ENCODE measurements at regions not wholly inside any gene's neighbourhood (a gene's known extent, or its start where the extent isn't known, plus 50 kb on each side); places are given as distances from the start of the nearest gene placed in this dataset.

GRCh38 chr2:228600265-228600664 is 418.8 kb upstream of the SPHKAP start:
- Histone ChIP-seq H3K4me3 (ENCODE audit: low read length) (no peak overlapping the region), H3K27me3 (ENCODE audit: insufficient read depth, low read length, poor library complexity, severe bottlenecking) (no peaks in the 10 kb centered on the region), H3K4me1 (ENCODE audit: insufficient read depth, low read length) (no peaks in the 10 kb centered on the region), H3K36me3 (ENCODE audit: insufficient read depth, low read length) (no peaks in the 10 kb centered on the region), H3K9me3 (ENCODE audit: low read length) (no peaks in the 10 kb centered on the region), H3K27ac (ENCODE audit: low read depth, low read length) (no peak overlapping the region)
- ChIA-PET POLR2A (no interaction called here), CTCF (no interaction called here)
- no peak overlapping the region for H3K4me3 Mint-ChIP-seq
- DNase-seq: no peak
- no peaks in the 10 kb centered on the region for H3K27me3 Mint-ChIP-seq
- peaks cover 0 to 28% (median 2%) of the 10 kb centered on the region in 5 donors for H3K9me3 Mint-ChIP-seq
- no peaks in the 10 kb centered on the region for H3K4me1 Mint-ChIP-seq
- H3K36me3 Mint-ChIP-seq: no peaks in the 10 kb centered on the region
- H3K27ac Mint-ChIP-seq: no peak overlapping the region

DNA sequence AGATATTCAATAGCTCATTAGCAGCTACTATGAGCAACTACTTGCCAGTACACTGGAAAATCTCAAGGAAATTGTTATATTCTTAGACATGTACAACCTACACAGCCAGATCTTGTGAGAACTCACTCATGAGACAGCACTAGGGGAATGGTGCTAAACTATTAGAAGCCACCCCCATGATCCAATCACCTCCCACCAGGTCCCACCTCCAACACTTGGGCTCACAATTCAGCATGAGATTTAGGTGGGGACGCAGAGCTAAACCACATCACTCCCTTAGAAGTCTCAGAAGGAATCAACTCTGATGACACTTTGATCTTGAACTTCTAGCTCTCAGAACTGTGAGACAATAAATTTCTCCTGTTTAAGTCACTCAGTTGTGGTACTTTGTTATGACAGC is 418.3 kb upstream of the SPHKAP start:
- Mint-ChIP-seq H3K4me3 (no peak overlapping the region), H3K36me3 (no peaks in the 10 kb centered on the region), H3K27ac (no peak overlapping the region), H3K27me3 (no peaks in the 10 kb centered on the region), H3K9me3 (peaks cover 0 to 29% (median 2%) of the 10 kb centered on the region in 5 donors), H3K4me1 (no peaks in the 10 kb centered on the region)
- ChIA-PET CTCF (no interaction called here), POLR2A (no interaction called here)
- no peaks in the 10 kb centered on the region for H3K36me3 ChIP-seq (ENCODE audit: insufficient read depth, low read length)
- no peak overlapping the region for H3K27ac ChIP-seq (ENCODE audit: low read depth, low read length)
- H3K4me3 ChIP-seq (ENCODE audit: low read length): no peak overlapping the region
- H3K4me1 ChIP-seq (ENCODE audit: insufficient read depth, low read length): no peaks in the 10 kb centered on the region
- no peak for DNase-seq
- H3K27me3 ChIP-seq (ENCODE audit: insufficient read depth, low read length, poor library complexity, severe bottlenecking): no peaks in the 10 kb centered on the region
- no peaks in the 10 kb centered on the region for H3K9me3 ChIP-seq (ENCODE audit: low read length)

DNA sequence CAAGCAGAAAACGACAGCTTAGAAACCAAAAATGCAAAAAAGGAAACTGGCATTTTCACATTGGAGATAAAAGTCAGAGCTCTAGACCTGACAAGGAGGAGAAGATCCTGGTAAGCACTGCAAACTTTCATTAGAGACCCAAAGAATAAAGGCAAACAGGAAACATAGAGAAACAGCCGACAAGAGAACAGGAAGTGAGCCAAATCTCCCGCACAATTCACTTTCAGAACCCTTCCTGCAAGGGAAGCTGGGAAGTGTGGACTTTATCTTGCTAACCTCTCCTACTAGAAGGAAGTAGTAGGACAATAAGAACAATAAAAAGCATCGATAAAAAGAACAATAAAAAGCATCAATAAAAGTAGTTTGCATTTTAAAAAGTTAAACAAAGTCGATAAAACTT is 417.8 kb upstream of the SPHKAP start:
- H3K4me1 Mint-ChIP-seq: no peaks in the 10 kb centered on the region

GRCh38 chr2:228597032-228597431 is 415.5 kb upstream of the SPHKAP start:
- DNase-seq: no peak
- H3K4me1 ChIP-seq (ENCODE audit: insufficient read depth, low read length): no peaks in the 10 kb centered on the region
- Mint-ChIP-seq H3K27me3 (no peaks in the 10 kb centered on the region), H3K27ac (no peak overlapping the region), H3K36me3 (no peaks in the 10 kb centered on the region), H3K4me3 (no peak overlapping the region), H3K9me3 (peaks cover 0 to 28% (median 2%) of the 10 kb centered on the region in 5 donors), H3K4me1 (no peaks in the 10 kb centered on the region)
- no peaks in the 10 kb centered on the region for H3K36me3 ChIP-seq (ENCODE audit: insufficient read depth, low read length)
- H3K4me3 ChIP-seq (ENCODE audit: low read length): no peak overlapping the region
- POLR2A ChIA-PET: no interaction called here
- CTCF ChIA-PET: no interaction called here
- H3K9me3 ChIP-seq (ENCODE audit: low read length): no peaks in the 10 kb centered on the region
- H3K27ac ChIP-seq (ENCODE audit: low read depth, low read length): no peak overlapping the region
- H3K27me3 ChIP-seq (ENCODE audit: insufficient read depth, low read length, poor library complexity, severe bottlenecking): no peaks in the 10 kb centered on the region

More for the DNA sequence above, 417.8 kb upstream of the SPHKAP start:
- no peak overlapping the region for H3K27ac Mint-ChIP-seq
- H3K4me3 Mint-ChIP-seq: no peak overlapping the region
- ChIA-PET CTCF (no interaction called here), POLR2A (no interaction called here)
- peaks cover 0 to 29% (median 2%) of the 10 kb centered on the region in 5 donors for H3K9me3 Mint-ChIP-seq
- no peak for DNase-seq
- Histone ChIP-seq H3K27me3 (ENCODE audit: insufficient read depth, low read length, poor library complexity, severe bottlenecking) (no peaks in the 10 kb centered on the region), H3K4me1 (ENCODE audit: insufficient read depth, low read length) (no peaks in the 10 kb centered on the region), H3K36me3 (ENCODE audit: insufficient read depth, low read length) (no peaks in the 10 kb centered on the region), H3K27ac (ENCODE audit: low read depth, low read length) (no peak overlapping the region), H3K4me3 (ENCODE audit: low read length) (no peak overlapping the region), H3K9me3 (ENCODE audit: low read length) (no peaks in the 10 kb centered on the region)
- no peaks in the 10 kb centered on the region for H3K27me3 Mint-ChIP-seq
- no peaks in the 10 kb centered on the region for H3K36me3 Mint-ChIP-seq

- H3K4me1 Mint-ChIP-seq: no peaks in the 10 kb centered on the region
- no peak for DNase-seq
- Histone ChIP-seq H3K4me1 (ENCODE audit: insufficient read depth, low read length) (no peaks in the 10 kb centered on the region), H3K27ac (ENCODE audit: low read depth, low read length) (no peak overlapping the region), H3K4me3 (ENCODE audit: low read length) (no peak overlapping the region), H3K27me3 (ENCODE audit: insufficient read depth, low read length, poor library complexity, severe bottlenecking) (no peaks in the 10 kb centered on the region), H3K9me3 (ENCODE audit: low read length) (no peaks in the 10 kb centered on the region), H3K36me3 (ENCODE audit: insufficient read depth, low read length) (no peaks in the 10 kb centered on the region)
- no peak overlapping the region for H3K4me3 Mint-ChIP-seq
- peaks cover 4 to 25% (median 7%) of the 10 kb centered on the region in 5 donors for H3K9me3 Mint-ChIP-seq
- no peaks in the 10 kb centered on the region for H3K27me3 Mint-ChIP-seq
- H3K27ac Mint-ChIP-seq: no peak overlapping the region
- ChIA-PET CTCF (no interaction called here), POLR2A (no interaction called here)
- no peaks in the 10 kb centered on the region for H3K36me3 Mint-ChIP-seq
These were observed 412.5 kb upstream of the SPHKAP start for GRCh38 chr2:228594012-228594411.

GRCh38 chr2:228592925-228593324 is 411.4 kb upstream of the SPHKAP start:
- Histone ChIP-seq H3K27me3 (ENCODE audit: insufficient read depth, low read length, poor library complexity, severe bottlenecking) (no peaks in the 10 kb centered on the region), H3K4me1 (ENCODE audit: insufficient read depth, low read length) (no peaks in the 10 kb centered on the region), H3K36me3 (ENCODE audit: insufficient read depth, low read length) (no peaks in the 10 kb centered on the region), H3K9me3 (ENCODE audit: low read length) (no peaks in the 10 kb centered on the region), H3K4me3 (ENCODE audit: low read length) (no peak overlapping the region), H3K27ac (ENCODE audit: low read depth, low read length) (no peak overlapping the region)
- no peak for DNase-seq
- Mint-ChIP-seq H3K36me3 (no peaks in the 10 kb centered on the region), H3K27me3 (no peaks in the 10 kb centered on the region), H3K4me1 (no peaks in the 10 kb centered on the region), H3K27ac (no peak overlapping the region), H3K9me3 (peaks cover 4 to 33% (median 11%) of the 10 kb centered on the region in 5 donors), H3K4me3 (no peak overlapping the region)
- ChIA-PET POLR2A (no interaction called here), CTCF (no interaction called here)

- no peak for DNase-seq
- H3K4me1 ChIP-seq (ENCODE audit: insufficient read depth, low read length): no peaks in the 10 kb centered on the region
- H3K36me3 Mint-ChIP-seq: no peaks in the 10 kb centered on the region
- ChIA-PET POLR2A (no interaction called here), CTCF (no interaction called here)
- no peaks in the 10 kb centered on the region for H3K27me3 Mint-ChIP-seq
- H3K4me3 ChIP-seq (ENCODE audit: low read length): no peak overlapping the region
- H3K9me3 ChIP-seq (ENCODE audit: low read length): no peaks in the 10 kb centered on the region
- H3K27ac ChIP-seq (ENCODE audit: low read depth, low read length): no peak overlapping the region
- H3K27ac Mint-ChIP-seq: no peak overlapping the region
- no peaks in the 10 kb centered on the region for H3K36me3 ChIP-seq (ENCODE audit: insufficient read depth, low read length)
- H3K4me1 Mint-ChIP-seq: no peaks in the 10 kb centered on the region
- H3K27me3 ChIP-seq (ENCODE audit: insufficient read depth, low read length, poor library complexity, severe bottlenecking): no peaks in the 10 kb centered on the region
- peaks cover 3 to 24% (median 7%) of the 10 kb centered on the region in 5 donors for H3K9me3 Mint-ChIP-seq
- H3K4me3 Mint-ChIP-seq: no peak overlapping the region
These were observed 409.2 kb upstream of the SPHKAP start for GRCh38 chr2:228590681-228591080.

DNA sequence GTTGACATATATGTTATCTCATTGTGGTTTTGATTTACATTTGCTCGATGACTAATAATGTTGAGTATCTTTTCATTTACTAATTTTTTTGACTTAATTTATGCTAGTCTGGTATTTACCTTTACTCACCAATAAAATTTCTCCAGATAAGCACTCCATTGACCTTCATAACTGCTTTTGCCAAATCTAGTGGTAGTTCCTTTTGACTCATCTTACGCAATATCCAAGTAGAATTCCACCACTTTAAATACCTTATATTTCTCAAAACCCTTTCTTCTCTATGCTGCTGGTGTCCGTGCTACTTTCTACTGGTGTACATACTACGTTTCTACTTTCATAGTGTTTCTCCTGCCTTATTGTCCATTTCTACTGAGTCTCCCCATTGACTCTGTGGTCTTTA is 407.6 kb upstream of the SPHKAP start:
- CTCF ChIA-PET: no interaction called here

GRCh38 chr2:228581731-228582130 is 400.2 kb upstream of the SPHKAP start:
- Histone ChIP-seq H3K36me3 (ENCODE audit: insufficient read depth, low read length) (no peaks in the 10 kb centered on the region), H3K4me3 (ENCODE audit: low read length) (no peak overlapping the region), H3K27me3 (ENCODE audit: insufficient read depth, low read length, poor library complexity, severe bottlenecking) (no peaks in the 10 kb centered on the region), H3K4me1 (ENCODE audit: insufficient read depth, low read length) (no peaks in the 10 kb centered on the region), H3K27ac (ENCODE audit: low read depth, low read length) (no peak overlapping the region), H3K9me3 (ENCODE audit: low read length) (no peaks in the 10 kb centered on the region)
- ChIA-PET POLR2A (no interaction called here), CTCF (no interaction called here)
- no peak for DNase-seq
- no peak overlapping the region for H3K27ac Mint-ChIP-seq
- peaks cover 0 to 1% of the 10 kb centered on the region in 2 donors for H3K27me3 Mint-ChIP-seq
- no peaks in the 10 kb centered on the region for H3K4me1 Mint-ChIP-seq
- peaks cover 0 to 21% (median 2%) of the 10 kb centered on the region in 5 donors for H3K9me3 Mint-ChIP-seq
- H3K4me3 Mint-ChIP-seq: no peak overlapping the region
- H3K36me3 Mint-ChIP-seq: no peaks in the 10 kb centered on the region

More for the DNA sequence above, 407.6 kb upstream of the SPHKAP start:
- no peak overlapping the region for H3K27ac ChIP-seq (ENCODE audit: low read depth, low read length)
- H3K4me3 Mint-ChIP-seq: no peak overlapping the region
- H3K27ac Mint-ChIP-seq: no peak overlapping the region
- H3K4me3 ChIP-seq (ENCODE audit: low read length): no peak overlapping the region
- no peak for DNase-seq
- H3K36me3 ChIP-seq (ENCODE audit: insufficient read depth, low read length): no peaks in the 10 kb centered on the region
- H3K9me3 Mint-ChIP-seq: peaks cover 3 to 18% (median 7%) of the 10 kb centered on the region in 5 donors
- no peaks in the 10 kb centered on the region for H3K27me3 ChIP-seq (ENCODE audit: insufficient read depth, low read length, poor library complexity, severe bottlenecking)
- no peaks in the 10 kb centered on the region for H3K36me3 Mint-ChIP-seq
- H3K9me3 ChIP-seq (ENCODE audit: low read length): no peaks in the 10 kb centered on the region
- H3K4me1 ChIP-seq (ENCODE audit: insufficient read depth, low read length): no peaks in the 10 kb centered on the region
- no peaks in the 10 kb centered on the region for H3K4me1 Mint-ChIP-seq
- H3K27me3 Mint-ChIP-seq: no peaks in the 10 kb centered on the region
- POLR2A ChIA-PET: no interaction called here

All from CD8-positive, alpha-beta memory T cell (primary cell).